GM20000 (cell line): ENCODE measurements at regions not wholly inside any gene's neighbourhood (a gene's known extent, or its start where the extent isn't known, plus 50 kb on each side); places are given as distances from the start of the nearest gene placed in this dataset.

Experiments used
- DNase-seq: peaks from one replicate; pipeline ENCODE4 v3.0.0; 2012; ENCODE audit warnings: low spot score
- TF ChIP-seq, protein P1 (sequence below): IDR thresholded peaks from 2 replicates; pipeline ENCODE4 v1.5.1; 2012; ENCODE audit warnings: mild to moderate bottlenecking, control low read depth; ENCODE audit errors: extremely low read depth, missing control alignments

DNA sequence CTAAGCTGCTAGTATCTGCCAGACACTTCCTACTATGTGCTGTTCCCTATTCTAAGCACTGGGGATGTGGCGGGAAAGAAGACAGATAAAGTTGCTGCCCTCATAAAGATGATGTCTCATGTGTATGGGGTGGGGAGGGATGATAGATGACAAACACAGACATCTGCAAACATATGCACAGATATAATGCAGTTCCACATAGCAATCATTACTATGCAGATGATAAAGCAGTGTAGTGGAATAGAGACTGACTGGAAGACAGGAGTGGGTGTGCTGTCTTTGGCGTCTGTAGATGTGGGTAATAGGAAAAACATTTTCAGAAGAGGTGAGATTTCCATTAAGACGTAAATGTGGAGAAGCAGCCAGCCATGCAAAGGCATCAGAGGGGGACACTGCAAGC is 243.6 kb downstream of the DPY19L2 start:
- DNase-seq = no peak
- TF ChIP-seq, protein P1, sequence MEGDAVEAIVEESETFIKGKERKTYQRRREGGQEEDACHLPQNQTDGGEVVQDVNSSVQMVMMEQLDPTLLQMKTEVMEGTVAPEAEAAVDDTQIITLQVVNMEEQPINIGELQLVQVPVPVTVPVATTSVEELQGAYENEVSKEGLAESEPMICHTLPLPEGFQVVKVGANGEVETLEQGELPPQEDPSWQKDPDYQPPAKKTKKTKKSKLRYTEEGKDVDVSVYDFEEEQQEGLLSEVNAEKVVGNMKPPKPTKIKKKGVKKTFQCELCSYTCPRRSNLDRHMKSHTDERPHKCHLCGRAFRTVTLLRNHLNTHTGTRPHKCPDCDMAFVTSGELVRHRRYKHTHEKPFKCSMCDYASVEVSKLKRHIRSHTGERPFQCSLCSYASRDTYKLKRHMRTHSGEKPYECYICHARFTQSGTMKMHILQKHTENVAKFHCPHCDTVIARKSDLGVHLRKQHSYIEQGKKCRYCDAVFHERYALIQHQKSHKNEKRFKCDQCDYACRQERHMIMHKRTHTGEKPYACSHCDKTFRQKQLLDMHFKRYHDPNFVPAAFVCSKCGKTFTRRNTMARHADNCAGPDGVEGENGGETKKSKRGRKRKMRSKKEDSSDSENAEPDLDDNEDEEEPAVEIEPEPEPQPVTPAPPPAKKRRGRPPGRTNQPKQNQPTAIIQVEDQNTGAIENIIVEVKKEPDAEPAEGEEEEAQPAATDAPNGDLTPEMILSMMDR = no peak

DNA sequence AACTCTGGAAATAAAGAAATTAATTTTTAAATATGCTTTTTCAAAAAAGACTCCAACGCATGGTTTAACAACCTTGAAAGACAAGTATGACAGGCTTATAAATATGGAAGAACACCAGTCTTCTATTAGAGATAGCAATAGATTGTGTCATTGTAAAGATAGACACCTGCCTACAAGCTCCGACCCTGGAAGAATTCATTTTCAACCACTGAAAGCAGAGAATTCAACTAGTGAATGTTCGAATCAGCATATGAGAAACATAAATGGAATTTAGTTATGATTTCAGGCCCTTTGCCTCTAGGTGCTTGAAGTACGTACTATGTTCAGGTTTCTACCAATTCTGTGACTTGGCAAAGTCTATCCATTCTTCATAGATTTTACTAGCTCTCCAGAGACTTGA is 244.5 kb downstream of the DPY19L2 start:
- TF ChIP-seq, protein P1 = no peak
- DNase-seq = no peak

DNA sequence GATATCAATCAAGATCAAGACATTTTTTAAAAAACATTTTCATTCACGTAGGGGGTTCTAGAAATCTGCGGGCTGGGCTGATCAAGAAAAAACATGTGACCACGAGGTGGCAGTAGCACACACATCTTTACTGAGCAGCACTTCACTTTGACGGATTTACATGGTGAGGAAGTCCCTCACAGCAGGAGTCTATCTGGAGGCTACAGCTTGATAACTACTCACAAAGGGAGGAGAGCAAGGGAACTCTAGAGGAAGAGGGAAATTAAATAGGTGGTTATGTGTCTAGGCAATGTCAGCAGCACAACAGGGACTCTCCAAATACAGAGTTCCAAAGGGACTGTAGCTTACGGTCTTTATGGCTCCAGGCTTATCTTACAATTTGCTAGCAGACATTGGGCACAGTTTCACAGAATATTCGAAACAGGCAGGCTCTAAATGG is 248.1 kb downstream of the DPY19L2 start:
- TF ChIP-seq, protein P1 = peak; percentile 69
- DNase-seq = peak; percentile 61

DNA sequence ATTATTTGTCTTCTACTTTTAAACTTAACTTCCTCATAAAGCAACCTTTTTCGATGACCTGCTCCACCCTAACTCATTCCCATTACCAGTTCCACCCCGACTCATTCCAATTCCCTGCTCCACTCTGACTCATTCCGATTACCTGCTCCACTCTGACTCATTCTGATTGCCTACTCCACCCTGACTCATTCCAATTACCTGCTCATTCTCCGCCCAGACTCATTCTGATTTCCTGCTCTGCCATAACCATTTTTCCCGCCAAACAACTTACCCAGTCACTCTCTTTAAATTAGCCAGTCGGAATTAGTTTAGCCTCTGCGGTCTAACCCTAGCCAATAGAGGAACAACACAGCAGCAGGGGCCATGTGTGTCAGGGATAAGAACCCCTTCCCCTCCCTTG is 249.1 kb downstream of the DPY19L2 start:
- DNase-seq = no peak
- TF ChIP-seq, protein P1 = no peak

DNA sequence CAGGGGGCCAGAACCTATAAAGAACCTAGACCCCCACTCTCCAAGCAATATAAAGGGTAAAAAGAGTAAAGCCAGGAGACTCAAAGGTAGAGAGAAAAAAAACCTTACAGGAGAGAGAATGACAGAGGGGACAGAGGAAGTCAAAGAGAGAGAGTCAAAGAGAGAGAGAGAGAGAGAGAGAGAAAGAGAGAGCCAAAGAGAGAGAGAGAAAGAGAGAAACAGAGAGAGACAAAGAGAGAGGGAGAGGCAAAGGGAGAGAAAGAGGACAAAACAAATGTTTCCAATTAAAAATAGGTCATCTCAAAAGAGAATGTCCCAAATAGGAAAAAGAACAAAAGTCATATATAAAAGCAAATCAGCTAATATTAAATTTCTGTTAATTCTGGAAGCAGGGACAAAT is 251.5 kb downstream of the DPY19L2 start:
- TF ChIP-seq, protein P1 = no peak
- DNase-seq = no peak

- TF ChIP-seq, protein P1 = no peak
Measured at GRCh38 chr12:63415357-63415756, 252.9 kb downstream of the DPY19L2 start.

DNA sequence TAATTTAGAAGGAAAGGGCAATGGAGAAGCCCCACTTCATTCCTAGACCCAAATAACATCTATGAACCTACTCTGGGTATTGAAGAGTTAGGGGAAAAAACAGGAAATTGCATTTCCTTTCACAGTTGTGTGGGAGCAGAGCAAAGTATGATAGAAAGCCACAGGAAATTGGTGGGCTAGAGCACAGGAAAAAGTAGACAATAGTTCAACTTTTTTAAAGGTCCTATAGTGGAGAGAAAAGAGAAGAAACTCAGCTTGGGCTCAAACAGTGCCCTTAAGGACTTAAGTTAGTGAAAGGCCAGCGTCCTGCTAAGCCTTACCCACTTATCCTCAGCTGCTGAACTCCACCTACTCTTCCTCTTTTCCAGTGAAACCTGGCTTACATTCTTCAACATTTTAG is 258.1 kb downstream of the DPY19L2 start:
- no peak for DNase-seq
- TF ChIP-seq, protein P1 = no peak

More at GRCh38 chr12:63415357-63415756, 252.9 kb downstream of the DPY19L2 start:
- DNase-seq = no peak

DNA sequence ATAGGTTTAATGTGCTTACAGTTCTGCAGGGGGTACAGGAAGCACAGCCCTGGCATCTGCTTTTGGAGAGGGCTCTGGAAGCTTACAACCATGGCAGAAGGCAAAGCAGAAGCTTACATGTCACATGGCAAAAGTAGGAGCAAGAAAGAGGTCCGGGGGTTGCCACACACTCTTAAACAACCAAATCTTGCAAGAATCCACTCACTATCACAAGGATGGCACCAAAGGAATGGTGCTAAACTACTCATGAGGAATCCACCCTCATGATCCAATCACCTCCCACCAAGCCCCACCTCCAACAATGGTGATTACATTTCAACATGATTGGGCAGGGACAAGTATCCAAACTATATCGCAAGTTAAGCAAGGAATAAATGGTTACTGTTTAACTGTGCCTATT is 255.8 kb upstream of the AVPR1A start:
- TF ChIP-seq, protein P1 = no peak

More for the DNA sequence above, 255.8 kb upstream of the AVPR1A start:
- no peak for DNase-seq
